ENCODE measurements at regions not wholly inside any gene's neighbourhood (a gene's known extent, or its start where the extent isn't known, plus 50 kb on each side); places are given as distances from the start of the nearest gene placed in this dataset.

DNA sequence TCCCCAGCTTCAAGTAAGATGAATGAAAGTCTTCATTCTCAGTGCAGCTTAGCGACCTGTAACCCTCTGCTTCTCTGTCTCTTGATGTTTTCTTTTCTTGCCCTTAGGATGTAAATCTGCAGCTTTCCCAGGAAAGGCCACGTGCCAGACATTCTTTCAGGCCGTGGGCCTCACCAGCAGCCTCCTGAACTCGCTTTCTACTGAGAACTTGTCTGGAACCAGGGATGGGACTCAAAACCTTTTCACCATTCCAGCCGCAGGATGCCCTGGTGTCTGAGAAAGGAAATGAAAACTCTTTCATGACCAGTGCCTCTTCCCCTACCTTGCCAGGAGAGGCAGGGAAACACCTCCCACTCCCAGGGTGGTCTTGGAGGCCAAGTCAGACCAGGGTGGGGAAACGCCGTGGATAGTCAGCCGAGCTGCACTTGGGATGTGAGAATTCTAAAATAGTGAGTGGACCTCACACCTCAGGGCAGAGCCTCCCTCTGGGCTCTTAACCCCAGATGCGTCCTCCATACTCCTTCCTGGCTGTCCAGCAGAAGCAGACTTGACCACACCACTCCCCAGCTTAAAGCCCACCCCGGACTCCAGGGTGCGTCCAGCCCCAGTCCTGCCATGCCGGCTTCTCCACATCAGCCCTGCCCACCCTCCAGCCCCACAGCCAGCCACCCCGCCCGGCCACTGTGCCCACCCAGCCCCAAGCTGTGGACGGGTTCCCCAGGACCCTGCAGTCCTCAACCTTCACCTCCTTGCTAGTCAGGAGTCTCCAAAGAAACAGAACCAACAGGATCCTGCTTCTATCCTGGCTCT is 115.5 kb downstream of the TWIST2 start:
- in situ Hi-C loops (cut with HindIII; ENCODE audit: low sequenced_read_pairs), result no loop called here
- DNase-seq (ENCODE audit: low spot score), result no peak

GRCh38 chr2:238963971-238964328 is 116.1 kb downstream of the TWIST2 start:
- no peak for DNase-seq (ENCODE audit: low spot score)
- in situ Hi-C loops (cut with HindIII; ENCODE audit: low sequenced_read_pairs), result no loop called here

DNA sequence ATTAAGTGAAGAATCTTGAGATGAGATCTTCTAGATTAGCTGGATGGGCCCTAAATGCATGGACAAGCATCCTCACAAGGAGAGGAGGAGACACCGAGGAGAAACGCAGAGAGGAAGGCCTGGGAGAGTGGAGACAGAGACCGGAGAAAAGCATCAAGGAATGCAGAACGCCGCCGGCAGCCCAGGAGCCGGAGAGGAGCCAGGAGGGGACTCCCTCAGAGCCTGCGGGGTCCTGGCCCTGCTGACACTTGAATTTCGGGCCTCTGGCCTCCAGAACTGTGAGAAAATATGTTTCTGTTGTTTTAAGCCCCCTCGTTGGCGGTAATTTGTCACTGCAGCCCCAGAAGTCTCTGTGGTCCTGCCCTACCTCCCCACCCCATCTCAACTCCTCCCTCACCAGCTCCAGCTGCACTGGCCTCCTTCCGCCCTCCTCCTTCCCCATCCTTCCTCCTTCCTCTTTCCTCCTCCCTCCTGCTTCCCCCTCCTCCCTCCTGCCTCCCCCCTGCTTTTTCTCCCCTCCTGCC is 116.7 kb downstream of the TWIST2 start:
- in situ Hi-C loops (cut with HindIII; ENCODE audit: low sequenced_read_pairs), result no loop called here
- no peak for DNase-seq (ENCODE audit: low spot score)

DNA sequence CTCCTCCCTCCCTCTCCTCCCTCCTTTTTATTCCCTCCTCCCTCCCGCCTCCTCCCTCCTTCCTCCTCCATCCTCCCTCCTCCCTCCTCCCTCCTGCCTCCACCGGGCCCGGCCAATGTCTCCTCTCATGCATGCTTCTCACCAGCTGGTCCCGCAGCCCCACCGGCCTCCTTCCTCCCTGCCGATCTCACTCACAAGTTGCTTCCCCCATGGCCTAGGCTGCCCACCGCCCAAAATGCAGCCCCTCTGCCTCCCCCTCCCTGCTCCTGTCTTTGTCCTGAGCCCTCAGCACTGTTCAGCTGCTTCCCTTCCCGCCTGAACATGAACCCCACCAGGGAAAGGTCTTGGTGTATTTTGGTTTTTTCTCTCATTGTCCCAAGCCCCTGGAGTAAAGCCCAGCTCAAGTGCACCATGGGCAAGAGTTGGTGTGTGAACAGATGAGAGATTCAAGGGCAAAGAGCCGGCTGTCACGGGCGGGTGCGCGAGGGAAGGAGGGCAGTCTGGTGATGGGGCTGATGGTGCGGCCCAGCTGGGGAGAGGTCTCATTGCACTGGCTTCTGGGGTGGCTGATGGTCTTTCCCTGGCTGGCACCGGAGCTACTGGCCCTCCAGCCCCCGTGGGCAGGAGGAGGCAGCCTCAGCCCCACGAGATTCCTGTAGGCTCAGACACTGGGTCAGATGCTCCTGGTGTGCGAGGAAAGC is 117.6 kb downstream of the TWIST2 start:
- DNase-seq (ENCODE audit: low spot score), result no peak

GRCh38 chr2:238966072-238966937 is 118.4 kb downstream of the TWIST2 start:
- in situ Hi-C loops (cut with HindIII; ENCODE audit: low sequenced_read_pairs), result no loop called here
- DNase-seq (ENCODE audit: low spot score), result no peak

More for the DNA sequence above, 117.6 kb downstream of the TWIST2 start:
- in situ Hi-C loops (cut with HindIII; ENCODE audit: low sequenced_read_pairs), result no loop called here

DNA sequence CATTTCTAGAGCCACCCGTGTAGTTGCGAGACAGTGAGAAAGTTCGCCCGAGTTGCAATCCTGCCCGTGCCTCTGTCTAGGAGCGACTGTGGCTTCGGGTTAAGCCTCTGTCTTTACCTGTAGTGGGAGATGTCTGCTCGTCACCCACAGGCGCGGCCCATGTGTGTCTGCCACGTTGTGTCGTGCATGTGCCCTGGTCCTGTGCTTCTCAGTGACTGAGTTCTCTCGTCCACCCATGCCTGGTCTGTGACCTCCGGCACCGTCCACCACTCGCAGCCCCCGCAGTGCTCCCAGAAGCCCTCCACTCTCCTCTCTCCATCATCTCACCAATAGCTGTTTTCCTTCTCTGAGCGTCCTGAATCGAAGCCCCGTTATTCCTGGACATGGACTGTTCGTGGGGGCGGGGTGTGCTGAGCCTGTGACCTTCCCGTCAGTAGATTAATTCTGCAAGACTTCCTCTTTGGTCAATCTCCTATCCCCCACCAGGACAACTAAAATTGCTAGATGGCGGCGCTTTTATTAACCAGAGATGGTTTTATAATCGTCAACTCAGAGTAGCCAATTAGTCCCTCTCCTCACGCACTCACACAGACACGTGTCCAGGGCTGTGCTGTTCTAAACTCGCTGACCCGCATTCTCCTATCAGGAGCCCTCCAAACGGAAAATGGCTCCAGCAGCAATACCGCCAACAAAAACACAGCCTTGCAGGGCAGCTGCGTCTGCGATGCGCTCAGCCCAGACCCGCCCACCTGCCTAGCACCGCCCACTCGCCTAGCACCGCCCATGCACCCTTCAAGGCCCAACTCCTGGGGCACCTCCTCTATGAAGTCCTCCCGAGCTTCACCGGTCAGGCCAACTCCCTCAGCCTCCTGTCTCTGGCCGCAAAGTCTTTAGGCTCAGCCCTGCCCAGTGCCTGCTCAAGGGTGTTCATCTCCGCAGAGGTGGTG is 119.4 kb downstream of the TWIST2 start:
- DNase-seq (ENCODE audit: low spot score), result no peak
- in situ Hi-C loops (cut with HindIII; ENCODE audit: low sequenced_read_pairs), result no loop called here

DNA sequence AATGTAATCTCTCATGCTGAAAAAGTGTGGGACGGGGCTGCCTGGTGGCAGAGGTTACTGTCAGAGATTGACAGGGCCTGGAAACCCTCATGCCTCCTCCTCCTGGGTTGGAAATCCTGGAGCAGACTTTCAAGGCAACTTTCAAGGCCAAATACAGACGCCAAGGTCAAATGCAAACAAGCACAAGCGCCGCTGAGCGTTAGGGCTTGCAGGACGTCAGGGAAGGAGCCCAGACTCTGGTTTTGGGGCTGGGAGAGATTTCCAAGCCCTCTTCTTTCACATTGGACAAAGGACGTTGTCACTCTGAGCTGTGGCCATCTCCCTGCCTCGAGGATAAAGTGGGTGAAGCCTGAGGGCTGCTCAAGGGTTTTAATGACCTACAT is 120.1 kb downstream of the TWIST2 start:
- in situ Hi-C loops (cut with HindIII; ENCODE audit: low sequenced_read_pairs), result no loop called here
- no peak for DNase-seq (ENCODE audit: low spot score)

- no peak for DNase-seq (ENCODE audit: low spot score)
- in situ Hi-C loops (cut with HindIII; ENCODE audit: low sequenced_read_pairs), result no loop called here
These were observed 120.9 kb downstream of the TWIST2 start for GRCh38 chr2:238968616-238969384.

DNA sequence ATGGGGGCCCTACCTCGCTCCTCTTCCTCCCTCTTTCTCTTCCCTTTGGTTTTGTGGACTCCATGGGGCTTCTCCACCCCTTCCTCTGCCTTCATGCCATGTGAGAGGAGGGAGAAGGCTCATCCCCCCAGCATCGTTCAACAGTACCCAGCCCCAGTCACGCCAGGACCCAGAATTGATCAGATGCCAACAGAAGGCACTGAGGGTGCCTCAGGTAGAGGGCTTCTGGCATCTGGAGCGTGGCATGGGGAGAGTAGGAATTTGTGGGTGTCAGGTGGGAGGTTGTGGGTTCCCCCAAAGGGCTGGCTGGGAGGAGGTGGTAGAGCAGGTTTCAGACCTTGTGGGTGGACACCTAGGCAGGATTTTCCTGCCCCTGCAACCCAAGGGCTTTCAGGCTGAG is 122.0 kb downstream of the TWIST2 start:
- in situ Hi-C loops (cut with HindIII; ENCODE audit: low sequenced_read_pairs), result no loop called here

GRCh38 chr2:238970553-238971081 is 122.7 kb downstream of the TWIST2 start:
- DNase-seq (ENCODE audit: low spot score), result peak; percentile 24
- in situ Hi-C loops (cut with HindIII; ENCODE audit: low sequenced_read_pairs), result no loop called here

More for the DNA sequence above, 122.0 kb downstream of the TWIST2 start:
- no peak for DNase-seq (ENCODE audit: low spot score)

DNA sequence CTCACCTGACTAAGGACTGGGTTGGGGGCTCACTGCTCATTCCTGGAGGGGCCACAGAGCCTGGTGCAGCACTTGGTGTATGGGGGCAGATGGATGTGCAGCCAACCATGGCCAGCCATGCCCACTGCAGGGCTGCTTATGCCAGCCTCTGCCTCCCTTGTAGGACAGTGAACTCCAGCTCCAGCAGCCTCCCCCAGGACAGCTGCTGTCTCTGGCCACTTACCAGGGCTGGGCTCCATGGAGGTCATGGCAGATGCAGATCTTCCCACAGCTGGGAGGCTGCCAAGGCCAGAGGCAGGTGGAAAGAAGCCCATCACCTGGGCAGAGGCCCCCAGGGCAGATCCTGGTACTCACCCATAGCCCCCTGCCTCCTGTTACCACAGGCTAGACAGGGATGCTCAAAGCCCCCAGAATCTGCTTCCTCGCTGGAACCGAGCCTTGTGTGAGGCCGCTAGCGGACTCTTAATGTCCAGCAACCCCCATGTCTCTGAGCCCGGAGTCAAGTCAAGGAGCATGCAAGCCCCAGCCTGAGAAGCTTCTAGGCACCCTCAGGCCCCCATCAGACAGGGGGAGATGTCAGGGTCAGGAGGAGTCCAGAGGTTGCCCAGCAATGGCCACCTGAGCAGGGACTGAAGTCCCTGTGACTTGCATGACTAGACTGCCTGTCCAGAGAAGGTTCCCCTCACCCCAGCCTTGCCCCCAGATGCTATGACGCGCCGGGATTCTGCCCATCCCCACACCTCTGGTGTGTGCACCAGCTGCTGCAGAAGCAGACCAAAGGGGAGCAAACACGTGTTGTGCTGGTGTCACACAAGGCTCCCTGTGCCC is 123.6 kb downstream of the TWIST2 start:
- DNase-seq (ENCODE audit: low spot score), result no peak
- in situ Hi-C loops (cut with HindIII; ENCODE audit: low sequenced_read_pairs), result no loop called here

- no peak for DNase-seq (ENCODE audit: low spot score)
- in situ Hi-C loops (cut with HindIII; ENCODE audit: low sequenced_read_pairs), result no loop called here
These were observed 124.2 kb downstream of the TWIST2 start for GRCh38 chr2:238972146-238972445.

DNA sequence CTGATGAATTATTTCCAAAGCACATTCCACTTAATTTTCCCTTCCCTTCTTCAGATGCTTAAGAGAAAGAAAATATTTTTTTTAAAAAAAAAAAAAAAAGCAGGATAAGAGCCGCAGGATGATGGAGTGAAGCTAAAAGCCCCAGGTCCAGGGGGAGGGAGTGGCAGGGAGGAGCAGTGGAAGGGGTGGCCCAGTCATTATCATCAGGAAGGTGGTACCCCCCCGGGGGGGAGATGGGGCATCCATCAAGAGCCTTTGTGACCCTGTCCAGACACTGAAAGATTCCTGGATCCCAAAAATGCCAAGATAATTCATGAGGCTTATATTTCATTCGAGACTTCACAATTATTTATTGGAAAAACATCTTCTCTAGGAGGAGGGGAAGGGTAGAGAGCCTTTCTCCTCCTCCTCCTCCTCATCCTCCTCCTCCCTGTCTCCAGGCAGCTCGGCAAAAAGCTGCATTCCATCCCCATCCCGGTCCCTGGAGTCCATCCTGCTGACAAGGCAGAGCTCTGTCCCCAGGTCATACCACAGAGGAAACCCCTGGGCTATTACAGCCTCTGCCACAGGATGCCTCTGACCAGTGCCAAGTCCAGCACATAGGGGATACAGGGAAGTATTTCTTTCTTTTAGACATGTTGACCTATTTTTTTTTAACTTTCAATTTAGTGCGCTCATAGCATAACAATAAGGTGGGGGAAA is 125.3 kb downstream of the TWIST2 start:
- no peak for DNase-seq (ENCODE audit: low spot score)
- in situ Hi-C loops (cut with HindIII; ENCODE audit: low sequenced_read_pairs), result no loop called here

- DNase-seq (ENCODE audit: low spot score), result no peak
These were observed 126.2 kb downstream of the TWIST2 start for GRCh38 chr2:238974081-238974480.

DNA sequence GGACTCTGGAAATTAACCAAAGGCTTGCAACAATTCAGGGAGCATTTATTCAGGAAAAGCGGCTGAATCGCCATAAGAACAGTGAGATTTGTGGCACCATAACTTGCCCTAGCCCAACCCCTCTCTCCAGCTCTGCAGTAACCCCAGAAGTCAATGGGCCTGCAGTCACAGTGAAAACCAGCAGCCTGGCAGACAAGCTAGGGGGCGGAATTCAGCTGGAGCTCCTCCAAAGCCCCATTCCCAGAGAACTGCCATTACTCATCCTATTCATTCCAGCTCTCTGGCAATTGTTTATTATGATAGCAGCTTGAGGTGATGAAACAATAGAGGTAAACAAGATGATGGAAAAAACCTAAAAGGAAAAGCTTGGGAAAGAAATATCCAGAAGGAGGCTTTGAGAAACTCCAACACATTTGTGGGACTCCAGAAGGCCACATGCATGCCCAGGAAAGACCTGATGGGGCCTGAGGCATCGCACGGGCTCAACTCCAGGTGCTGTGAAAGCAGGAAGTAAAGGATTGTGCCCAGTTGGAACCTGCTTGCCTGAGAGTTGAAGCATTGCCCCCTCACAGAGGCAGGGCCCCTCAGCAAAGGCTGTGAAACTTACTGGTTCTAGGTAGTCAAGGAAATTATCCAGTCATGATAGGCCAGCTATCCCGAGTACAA is 126.7 kb downstream of the TWIST2 start:
- DNase-seq (ENCODE audit: low spot score), result no peak
- in situ Hi-C loops (cut with HindIII; ENCODE audit: low sequenced_read_pairs), result no loop called here

More at GRCh38 chr2:238974081-238974480, 126.2 kb downstream of the TWIST2 start:
- in situ Hi-C loops (cut with HindIII; ENCODE audit: low sequenced_read_pairs), result no loop called here

DNA sequence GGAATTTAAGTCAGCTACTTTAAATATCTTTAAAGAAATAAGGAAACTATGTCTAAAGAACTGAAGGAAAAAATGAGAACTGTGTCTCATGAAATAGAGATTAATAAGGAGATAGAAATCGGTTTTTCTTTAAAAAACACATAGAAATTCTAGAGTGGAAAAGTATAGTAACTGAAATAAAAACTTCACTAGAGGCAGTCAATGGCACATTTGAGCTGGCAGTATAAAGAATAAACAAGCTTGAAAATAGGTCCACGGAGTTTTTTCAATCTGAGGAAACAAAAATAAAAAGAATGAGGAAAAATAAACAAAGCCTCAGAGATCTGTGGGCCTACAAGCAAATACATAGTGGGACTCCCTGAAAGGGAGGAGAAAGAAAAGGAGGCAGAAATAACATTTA is 127.5 kb downstream of the TWIST2 start:
- in situ Hi-C loops (cut with HindIII; ENCODE audit: low sequenced_read_pairs), result no loop called here
- DNase-seq (ENCODE audit: low spot score), result no peak
